Psoas muscle (tissue), 7 donors: ENCODE measurements at regions not wholly inside any gene's neighbourhood (a gene's known extent, or its start where the extent isn't known, plus 50 kb on each side); places are given as distances from the start of the nearest gene placed in this dataset.

Source experiments
- ATAC-seq, 4 donors: fragments of 200-7000 bp; cut with Tn5 transposase; one replicate each; pipeline ENCODE4 v1.9.1; 2020; ENCODE audit warnings: moderate library complexity in 3 of 4, mild to moderate bottlenecking in 2 of 4
- DNase-seq, 2 donors: peaks; one replicate each; pipeline ENCODE4 v3.0.0-alpha.2; 2020
- H3K27ac ChIP-seq: fragments of 200-600 bp; one replicate; pipeline ENCODE4 v1.8.0; 2022
- H3K27me3 ChIP-seq, 3 donors: fragments of 200-600 bp in 1 of 3; one replicate each; pipeline versions ENCODE4 v1.6.1 to v1.8.0; 2013 to 2022; ENCODE audit warnings: low read length in 2 of 3, mild to moderate bottlenecking in 2 of 3, moderate library complexity in 1 of 3; ENCODE audit not compliant: insufficient read depth in 3 of 3
- H3K36me3 ChIP-seq, 2 donors: fragments of 200-600 bp in 1 of 2; one replicate each; pipeline versions ENCODE4 v1.6.1 to v1.8.0; 2013 to 2022; ENCODE audit warnings: low read depth in 1 of 2, mild to moderate bottlenecking in 1 of 2, moderate library complexity in 1 of 2; ENCODE audit not compliant: insufficient read depth in 1 of 2
- H3K4me1 ChIP-seq: fragments of 200-600 bp; one replicate; pipeline ENCODE4 v1.8.0; 2022
- H3K4me3 ChIP-seq: fragments of 200-600 bp; one replicate; pipeline ENCODE4 v1.8.0; 2022; ENCODE audit warnings: mild to moderate bottlenecking
- H3K9me3 ChIP-seq: fragments of 200-600 bp; one replicate; pipeline ENCODE4 v1.8.0; 2022
- CTCF ChIP-seq: fragments of 200-600 bp; IDR thresholded peaks from one replicate; pipeline ENCODE4 v1.8.0; 2022; ENCODE audit warnings: antibody characterized with exemption
- WGBS, 3 donors: extraction: QIAGEN DNeasy Blood & Tissue Kit; methylation state at CpG; one replicate each; pipeline versions ENCODE4 v1.1.6 to v1.1.7; 2013; 5-methylcytosine and 5-hydroxymethylcytosine counted together
- intact Hi-C, 2 donors: fragments of 100-400 bp; cut with DNase I; formaldehyde crosslinking; loops; one replicate each; pipeline versions ENCODE4 v1.11.0 to v1.14.2; 2022
- donor health status: healthy with polysubstance abuse.
- donor health status: DM: no; HTN: no; CAD: no; lungs with moderate emphysema.
- donor health status: Bipolar disorder and iron deficiency.
- donor health status: healthy.
- donor health status: DM: yes; HTN: yes; CAD: no.
- donor health status: DM: no; HTN: no; CAD: no.
- donor health status: DM: yes; HTN: yes; CAD: no.

- Histone ChIP-seq H3K4me1 (no peaks in the 10 kb centered on the region), H3K36me3 (no peaks in the 10 kb centered on the region), H3K27me3 (no peaks in the 10 kb centered on the region), H3K27ac (no peak overlapping the region), H3K4me3 (no peak overlapping the region), H3K9me3 (no peaks in the 10 kb centered on the region)
- no peak for TF ChIP-seq CTCF
- ATAC-seq (no peak), DNase-seq (no peak)
- intact Hi-C loops = no loop called here
- 59 to 66% (median 62%) methylated on average over 3 of the region's 3 CpGs for WGBS, 3 donors
These were observed 196.9 kb upstream of the UBL3 start for GRCh38 chr13:30047154-30047874.

- no peak for ATAC-seq
- Histone ChIP-seq H3K4me3 (no peak overlapping the region), H3K27ac (no peak overlapping the region), H3K27me3 (no peaks in the 10 kb centered on the region), H3K9me3 (no peaks in the 10 kb centered on the region), H3K36me3 (no peaks in the 10 kb centered on the region), H3K4me1 (no peaks in the 10 kb centered on the region)
- no peak for DNase-seq
- intact Hi-C loops = no loop called here
- WGBS, 3 donors = 78 to 85% (median 81%) methylated on average over 7 of the region's 7 CpGs
- TF ChIP-seq CTCF = no peak
These were observed 195.7 kb upstream of the UBL3 start for GRCh38 chr13:30045916-30046704.

GRCh38 chr13:30044932-30045331, 194.5 kb upstream of the UBL3 start:
- intact Hi-C loops = no loop called here
- DNase-seq = no peak
- no peak overlapping the region for H3K27ac ChIP-seq
- H3K27me3 ChIP-seq = peaks cover 0 to 6% (median 2%) of the 10 kb centered on the region in 3 donors
- WGBS, 3 donors = 87 to 93% (median 90%) methylated on average over 1 of the region's 1 CpG
- no peak for TF ChIP-seq CTCF
- no peaks in the 10 kb centered on the region for H3K36me3 ChIP-seq
- no peaks in the 10 kb centered on the region for H3K9me3 ChIP-seq
- no peak overlapping the region for H3K4me3 ChIP-seq
- H3K4me1 ChIP-seq = no peaks in the 10 kb centered on the region
- no peak for ATAC-seq

GRCh38 chr13:30043631-30043925, 193.2 kb upstream of the UBL3 start:
- intact Hi-C loops = no loop called here
- H3K4me3 ChIP-seq = no peak overlapping the region
- H3K36me3 ChIP-seq = no peaks in the 10 kb centered on the region
- no peaks in the 10 kb centered on the region for H3K4me1 ChIP-seq
- peaks cover 0 to 11% (median 4%) of the 10 kb centered on the region in 3 donors for H3K27me3 ChIP-seq
- H3K9me3 ChIP-seq = no peaks in the 10 kb centered on the region
- no peak for DNase-seq
- H3K27ac ChIP-seq = no peak overlapping the region
- no peak for TF ChIP-seq CTCF
- ATAC-seq = no peak
